ENCODE measurements at regions not wholly inside any gene's neighbourhood (a gene's known extent, or its start where the extent isn't known, plus 50 kb on each side); places are given as distances from the start of the nearest gene placed in this dataset.

DNA sequence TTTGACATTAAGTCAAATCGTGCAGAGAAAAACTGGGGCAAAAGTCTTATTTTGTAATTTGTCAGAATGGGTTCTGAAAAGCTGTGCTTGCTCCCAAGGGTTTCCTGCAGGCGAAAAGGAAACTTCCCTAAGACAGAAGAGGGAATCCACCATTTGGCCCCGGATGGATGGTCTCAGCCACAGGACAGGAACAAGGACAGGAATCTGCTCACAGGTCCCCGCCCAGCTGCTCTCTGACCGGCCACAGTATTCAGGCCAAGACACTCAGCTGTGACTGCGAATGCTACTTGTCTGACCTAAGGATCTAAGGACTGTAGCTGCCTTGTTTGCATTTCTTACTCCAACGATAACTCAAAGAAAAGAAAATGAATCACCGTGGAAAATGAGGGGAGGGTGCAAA, 197.0 kb downstream of the BMP7 start:
- CTCF ChIA-PET, result no interaction called here
- BruUV-seq (replicated peaks), result no TSS peak

DNA sequence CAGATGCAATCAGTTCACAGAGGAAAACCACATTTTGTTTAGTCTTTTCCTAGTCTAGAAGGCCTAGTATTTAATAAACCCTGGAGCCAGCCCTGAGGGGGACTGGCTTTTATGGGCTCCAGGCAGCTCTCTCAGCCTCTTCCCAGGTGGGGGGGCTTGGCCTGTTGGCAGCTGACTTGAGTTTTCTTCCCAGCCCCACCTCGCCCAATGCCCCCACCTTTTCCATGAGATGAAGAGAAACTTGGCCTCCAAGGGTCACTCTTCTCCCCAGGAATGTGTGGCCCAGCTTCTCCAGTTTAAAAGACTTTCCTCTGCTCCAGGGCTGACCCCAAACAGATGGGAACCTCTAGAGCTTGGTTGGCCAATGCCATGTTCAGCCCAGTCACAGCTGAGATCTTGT, 196.1 kb downstream of the BMP7 start:
- CTCF ChIA-PET, result no interaction called here
- Mint-ChIP-seq H3K4me3 (ENCODE audit: low read depth, unreplicated experiment) (no peak overlapping the region), H3K27ac (ENCODE audit: unreplicated experiment) (no peak overlapping the region), H3K4me1 (ENCODE audit: low read depth, unreplicated experiment) (no peaks in the 10 kb centered on the region), H3K27me3 (ENCODE audit: unreplicated experiment) (peaks cover 17% of the 10 kb centered on the region), H3K36me3 (ENCODE audit: insufficient read depth, unreplicated experiment) (no peaks in the 10 kb centered on the region), H3K9me3 (ENCODE audit: low read depth, unreplicated experiment) (no peaks in the 10 kb centered on the region)
- DNase-seq, result no peak
- TF ChIP-seq, protein P1, sequence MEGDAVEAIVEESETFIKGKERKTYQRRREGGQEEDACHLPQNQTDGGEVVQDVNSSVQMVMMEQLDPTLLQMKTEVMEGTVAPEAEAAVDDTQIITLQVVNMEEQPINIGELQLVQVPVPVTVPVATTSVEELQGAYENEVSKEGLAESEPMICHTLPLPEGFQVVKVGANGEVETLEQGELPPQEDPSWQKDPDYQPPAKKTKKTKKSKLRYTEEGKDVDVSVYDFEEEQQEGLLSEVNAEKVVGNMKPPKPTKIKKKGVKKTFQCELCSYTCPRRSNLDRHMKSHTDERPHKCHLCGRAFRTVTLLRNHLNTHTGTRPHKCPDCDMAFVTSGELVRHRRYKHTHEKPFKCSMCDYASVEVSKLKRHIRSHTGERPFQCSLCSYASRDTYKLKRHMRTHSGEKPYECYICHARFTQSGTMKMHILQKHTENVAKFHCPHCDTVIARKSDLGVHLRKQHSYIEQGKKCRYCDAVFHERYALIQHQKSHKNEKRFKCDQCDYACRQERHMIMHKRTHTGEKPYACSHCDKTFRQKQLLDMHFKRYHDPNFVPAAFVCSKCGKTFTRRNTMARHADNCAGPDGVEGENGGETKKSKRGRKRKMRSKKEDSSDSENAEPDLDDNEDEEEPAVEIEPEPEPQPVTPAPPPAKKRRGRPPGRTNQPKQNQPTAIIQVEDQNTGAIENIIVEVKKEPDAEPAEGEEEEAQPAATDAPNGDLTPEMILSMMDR (IDR thresholded peaks at IDR 0.05; ENCODE audit: unreplicated experiment), result no peak
- BruUV-seq (replicated peaks), result no TSS peak
- intact Hi-C loops (cut with micrococcal nuclease; ENCODE audit: unreplicated experiment), result no loop called here

More for the DNA sequence above, 197.0 kb downstream of the BMP7 start:
- H3K4me3 Mint-ChIP-seq (ENCODE audit: low read depth, unreplicated experiment), result no peak overlapping the region
- peaks cover 8% of the 10 kb centered on the region for H3K27me3 Mint-ChIP-seq (ENCODE audit: unreplicated experiment)
- intact Hi-C loops (cut with micrococcal nuclease; ENCODE audit: unreplicated experiment), result no loop called here
- H3K4me1 Mint-ChIP-seq (ENCODE audit: low read depth, unreplicated experiment), result no peaks in the 10 kb centered on the region
- H3K9me3 Mint-ChIP-seq (ENCODE audit: low read depth, unreplicated experiment), result no peaks in the 10 kb centered on the region
- TF ChIP-seq, protein P1 (IDR thresholded peaks at IDR 0.05; ENCODE audit: unreplicated experiment), result no peak
- DNase-seq, result no peak
- no peak overlapping the region for H3K27ac Mint-ChIP-seq (ENCODE audit: unreplicated experiment)
- no peaks in the 10 kb centered on the region for H3K36me3 Mint-ChIP-seq (ENCODE audit: insufficient read depth, unreplicated experiment)

DNA sequence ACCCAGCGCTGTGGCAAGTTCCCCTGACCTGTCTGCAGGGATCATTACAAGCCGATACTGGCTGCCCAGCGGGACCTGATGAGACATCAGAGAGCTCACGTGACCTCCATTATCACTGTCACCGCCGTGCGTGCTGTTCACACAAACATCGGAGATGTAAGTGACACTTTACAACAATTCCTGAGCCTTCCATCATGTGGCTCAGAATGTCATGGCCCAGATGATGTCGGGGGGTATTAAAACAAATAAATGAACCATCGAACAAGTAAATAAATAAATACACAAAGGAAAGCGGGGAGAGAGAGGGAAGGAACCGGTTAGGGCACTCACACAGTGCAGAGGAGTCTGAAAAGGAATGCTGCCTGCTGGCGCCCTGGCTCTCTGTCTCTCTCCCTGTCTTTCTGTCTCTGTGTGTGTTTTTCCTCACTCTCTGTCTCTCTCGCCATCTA, 195.1 kb downstream of the BMP7 start:
- Mint-ChIP-seq H3K9me3 (ENCODE audit: low read depth, unreplicated experiment) (no peaks in the 10 kb centered on the region), H3K36me3 (ENCODE audit: insufficient read depth, unreplicated experiment) (no peaks in the 10 kb centered on the region), H3K4me1 (ENCODE audit: low read depth, unreplicated experiment) (no peaks in the 10 kb centered on the region), H3K27ac (ENCODE audit: unreplicated experiment) (no peak overlapping the region), H3K4me3 (ENCODE audit: low read depth, unreplicated experiment) (no peak overlapping the region), H3K27me3 (ENCODE audit: unreplicated experiment) (peaks cover 27% of the 10 kb centered on the region)
- TF ChIP-seq, protein P1 (IDR thresholded peaks at IDR 0.05; ENCODE audit: unreplicated experiment), result no peak
- no peak for DNase-seq
- intact Hi-C loops (cut with micrococcal nuclease; ENCODE audit: unreplicated experiment), result no loop called here
- CTCF ChIA-PET, result no interaction called here
- BruUV-seq (replicated peaks), result no TSS peak

DNA sequence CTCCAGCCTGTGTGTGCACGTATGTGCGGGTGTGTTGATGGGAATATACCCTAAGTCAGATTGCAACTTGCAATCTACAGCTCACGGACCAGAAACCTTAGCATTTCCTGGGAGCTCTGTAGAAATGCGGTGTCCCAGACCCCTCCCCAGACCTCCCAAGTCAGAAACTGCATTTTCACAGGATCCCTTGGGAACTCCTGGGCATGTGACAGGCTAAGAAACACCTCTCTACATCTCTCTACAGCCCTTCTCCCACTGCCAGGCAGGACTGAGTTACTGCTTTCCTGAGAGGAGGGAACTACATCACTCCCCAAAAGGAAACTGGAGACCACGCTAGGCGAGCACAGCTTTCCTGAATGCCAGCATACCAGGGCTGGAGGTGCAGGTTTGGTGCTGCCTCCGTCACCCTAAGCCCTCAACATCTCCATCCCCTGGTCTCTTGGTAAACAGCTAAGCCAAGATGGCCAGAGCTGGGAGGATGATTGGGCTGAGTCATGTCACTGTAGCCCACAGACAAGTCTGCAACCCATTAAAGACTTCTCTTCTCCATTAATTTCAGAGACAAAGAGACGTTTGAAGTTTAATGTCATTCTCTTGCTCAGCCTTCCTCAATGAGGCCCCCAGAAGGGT, 194.4 kb downstream of the BMP7 start:
- intact Hi-C loops (cut with micrococcal nuclease; ENCODE audit: unreplicated experiment), result no loop called here
- TF ChIP-seq, protein P1 (IDR thresholded peaks at IDR 0.05; ENCODE audit: unreplicated experiment), result no peak
- Mint-ChIP-seq H3K4me1 (ENCODE audit: low read depth, unreplicated experiment) (no peaks in the 10 kb centered on the region), H3K9me3 (ENCODE audit: low read depth, unreplicated experiment) (no peaks in the 10 kb centered on the region), H3K4me3 (ENCODE audit: low read depth, unreplicated experiment) (no peak overlapping the region), H3K36me3 (ENCODE audit: insufficient read depth, unreplicated experiment) (no peaks in the 10 kb centered on the region), H3K27ac (ENCODE audit: unreplicated experiment) (no peak overlapping the region), H3K27me3 (ENCODE audit: unreplicated experiment) (peaks cover 34% of the 10 kb centered on the region)
- DNase-seq, result no peak
- no TSS peak for BruUV-seq (replicated peaks)
- CTCF ChIA-PET, result no interaction called here
